ENCODE measurements at regions not wholly inside any gene's neighbourhood (a gene's known extent, or its start where the extent isn't known, plus 50 kb on each side); places are given as distances from the start of the nearest gene placed in this dataset.
"Not testable (repeated sequence)": the region's sequence is repeated elsewhere in the genome, so short reads cannot be mapped to it uniquely, and the experiment has no call there.

- no peak for DNase-seq
Observed at GRCh38 chr7:88610942-88611341, 148.6 kb upstream of the ZNF804B start.

GRCh38 chr7:88600695-88601094, 158.8 kb upstream of the ZNF804B start:
- DNase-seq, result no peak

DNA sequence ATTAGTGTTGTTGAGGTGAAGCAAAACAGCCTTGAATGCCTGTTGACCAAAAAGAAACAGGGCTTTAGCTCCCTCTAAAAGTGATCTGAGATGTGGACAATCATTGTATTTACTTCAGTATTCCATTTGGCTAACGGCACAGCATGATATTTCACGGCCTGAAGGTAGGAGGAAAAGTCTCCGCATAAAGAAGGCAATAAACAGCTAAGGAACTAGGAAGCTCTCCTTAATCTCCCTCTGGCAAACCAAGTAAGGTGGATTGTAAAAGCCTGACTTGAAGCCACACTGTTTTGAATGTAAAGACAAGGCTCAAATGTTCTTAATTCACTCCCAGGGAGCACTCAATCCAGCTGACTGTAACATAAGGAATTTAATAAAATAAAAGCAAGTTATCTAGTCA, 160.0 kb upstream of the ZNF804B start:
- no peak for DNase-seq

DNA sequence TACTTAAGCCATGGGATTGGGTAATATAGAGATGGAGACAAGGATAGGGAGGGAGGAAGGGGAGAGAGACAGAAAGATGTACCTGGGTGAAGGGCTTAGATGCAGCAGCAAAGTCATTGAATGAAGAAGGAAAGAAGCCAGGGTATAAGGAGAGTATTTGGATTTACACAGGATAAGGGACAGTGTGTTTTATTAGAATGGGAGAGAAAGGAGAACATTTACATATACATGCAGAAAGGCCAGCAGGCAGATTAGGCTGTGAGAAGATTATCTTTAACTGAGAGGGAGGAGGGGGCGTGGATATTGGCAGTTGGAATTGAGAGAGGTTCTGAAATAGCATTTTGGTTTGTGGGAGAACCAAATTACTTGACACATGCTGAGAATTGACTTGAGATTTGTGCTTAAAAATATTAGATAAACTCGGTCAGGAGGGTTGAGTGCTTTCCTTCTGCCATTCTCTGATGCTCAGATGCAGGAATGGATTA, 161.5 kb upstream of the ZNF804B start:
- no peak for DNase-seq

GRCh38 chr7:88590963-88591362, 168.5 kb upstream of the ZNF804B start:
- no peak for DNase-seq

DNA sequence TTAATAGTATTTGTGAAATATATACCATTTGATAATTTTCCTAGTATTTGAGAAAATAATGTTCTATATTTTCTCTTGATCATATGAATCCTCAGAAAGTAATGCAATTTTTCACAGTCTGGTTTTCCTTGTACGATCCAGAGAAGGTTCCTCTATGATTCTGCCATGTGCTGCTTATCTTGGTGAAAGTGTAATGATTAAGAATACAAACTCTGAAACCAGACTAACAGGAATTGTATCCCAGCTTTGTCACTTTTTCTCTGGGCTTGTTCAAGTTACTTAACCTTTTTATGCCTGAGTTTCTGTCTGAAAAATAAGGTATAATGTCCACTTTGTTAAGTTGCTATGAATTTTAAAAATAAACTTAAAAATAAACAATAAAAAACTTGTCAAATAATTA, 169.6 kb upstream of the ZNF804B start:
- DNase-seq, result no peak

GRCh38 chr7:88586890-88587289, 172.6 kb upstream of the ZNF804B start:
- no peak for DNase-seq

DNA sequence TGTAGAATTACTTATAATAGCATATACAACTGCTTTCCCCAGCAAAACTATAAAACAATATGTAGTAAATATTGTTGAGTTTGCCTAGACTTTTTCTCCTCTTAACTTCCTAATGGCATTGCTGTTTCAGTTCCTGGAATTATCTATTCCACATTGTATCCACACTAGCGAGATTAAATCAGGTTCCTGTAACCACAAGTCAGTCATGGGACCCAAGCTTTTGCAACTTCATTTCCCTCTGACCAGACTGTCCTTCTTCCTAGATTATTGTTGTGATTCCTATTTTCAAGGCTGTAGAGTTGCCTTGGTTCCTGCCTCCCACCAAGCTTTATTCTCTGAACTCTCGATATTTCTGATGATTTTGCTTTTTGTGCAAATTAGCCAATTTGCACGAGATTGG, 173.3 kb upstream of the ZNF804B start:
- DNase-seq, result no peak

DNA sequence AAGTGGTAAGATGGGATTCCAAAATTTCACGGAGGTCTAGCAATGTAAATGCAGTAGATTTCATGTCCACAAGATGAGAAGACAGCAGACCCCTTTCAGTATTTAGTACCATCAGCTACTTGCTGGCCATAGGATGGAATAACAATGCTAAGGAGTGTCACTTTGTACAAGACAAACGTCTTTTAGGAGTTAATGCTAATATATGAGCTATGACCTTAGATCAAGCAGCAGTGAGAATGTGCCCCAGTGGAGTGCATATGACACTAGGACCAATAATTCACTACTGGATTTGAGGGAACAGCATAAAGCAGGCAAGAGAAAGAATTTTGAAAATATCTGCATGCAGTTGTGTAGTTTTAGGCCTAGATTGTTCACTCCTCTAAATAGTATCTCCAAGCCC, 182.8 kb upstream of the ZNF804B start:
- DNase-seq, result no peak

DNA sequence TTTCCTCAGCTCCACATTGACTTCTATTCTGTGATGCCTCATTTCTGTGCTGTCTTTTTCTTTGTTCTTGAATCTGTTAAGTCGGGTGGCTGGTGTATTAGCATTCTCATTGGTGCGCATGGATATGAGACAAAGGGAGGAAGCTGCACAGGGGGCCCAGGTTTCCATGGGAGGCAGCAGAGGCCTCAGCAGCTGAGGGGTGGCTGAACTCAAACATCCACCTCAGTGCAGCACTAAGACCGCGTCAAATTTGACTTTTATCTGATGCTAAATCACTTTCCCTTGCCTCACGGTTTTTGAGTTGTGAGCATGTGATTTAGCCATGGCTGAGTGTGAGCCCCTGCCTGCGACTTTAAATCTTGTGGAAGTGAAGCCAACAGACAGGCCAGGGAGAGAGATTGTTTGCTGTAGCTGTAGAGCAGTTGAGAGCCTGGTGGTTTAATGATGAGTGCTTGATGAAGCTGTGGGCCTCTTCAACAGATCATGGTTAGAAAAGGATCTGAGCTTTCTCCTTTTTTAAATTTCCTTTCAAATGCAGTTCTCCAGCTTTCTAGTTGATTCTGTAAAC, 193.3 kb upstream of the ZNF804B start:
- DNase-seq, result no peak

GRCh38 chr7:88565401-88565800, 194.1 kb upstream of the ZNF804B start:
- no peak for DNase-seq

DNA sequence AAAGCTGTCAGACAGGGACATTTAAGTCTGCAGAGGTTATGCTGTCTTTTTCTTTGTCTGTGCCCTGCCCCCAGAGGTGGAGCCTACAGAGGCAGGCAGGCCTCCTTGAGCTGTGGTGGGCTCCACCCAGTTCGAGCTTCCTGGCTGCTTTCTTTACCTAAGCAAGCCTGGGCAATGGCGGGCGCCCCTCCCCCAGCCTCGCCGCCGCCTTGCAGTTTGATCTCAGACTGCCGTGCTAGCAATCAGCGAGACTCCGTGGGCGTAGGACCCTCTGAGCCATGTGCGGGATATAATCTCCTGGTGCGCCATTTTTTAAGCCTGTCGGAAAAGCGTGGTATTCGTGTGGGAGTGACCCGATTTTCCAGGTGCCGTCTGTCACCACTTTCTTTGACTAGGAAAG, 203.1 kb upstream of the ZNF804B start:
- not testable (repeated sequence) for DNase-seq

- DNase-seq, result not testable (repeated sequence)
Observed at GRCh38 chr7:88554847-88555246, 204.7 kb upstream of the ZNF804B start.

- DNase-seq, result no peak
Observed at GRCh38 chr7:88548399-88548798, 211.1 kb upstream of the ZNF804B start.

- no peak for DNase-seq
Observed at GRCh38 chr7:88546808-88547207, 212.7 kb upstream of the ZNF804B start.

GRCh38 chr7:88545663-88546062, 213.8 kb upstream of the ZNF804B start:
- DNase-seq, result no peak

DNA sequence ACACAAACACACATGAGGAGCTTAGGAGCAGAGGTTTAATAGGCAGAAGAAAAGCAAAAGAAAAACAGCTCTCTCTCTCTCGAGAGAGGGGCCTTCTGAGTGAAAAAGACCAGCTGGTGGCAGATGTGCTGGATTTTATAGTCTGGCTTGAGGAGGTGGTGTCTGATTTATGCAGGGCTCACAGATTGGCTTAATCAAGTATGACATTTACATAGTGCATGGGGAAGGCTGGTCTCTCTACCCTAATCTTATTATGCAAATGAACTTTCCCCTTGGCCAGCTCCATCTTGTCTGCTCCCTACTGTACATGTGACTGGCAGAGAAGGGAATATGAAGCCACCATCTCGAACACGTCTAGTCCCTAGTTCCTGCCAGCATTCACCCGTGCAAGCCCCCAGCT, 219.5 kb upstream of the ZNF804B start:
- DNase-seq, result no peak

- DNase-seq, result no peak
Observed at GRCh38 chr7:88539518-88539917, 220.0 kb upstream of the ZNF804B start.

DNA sequence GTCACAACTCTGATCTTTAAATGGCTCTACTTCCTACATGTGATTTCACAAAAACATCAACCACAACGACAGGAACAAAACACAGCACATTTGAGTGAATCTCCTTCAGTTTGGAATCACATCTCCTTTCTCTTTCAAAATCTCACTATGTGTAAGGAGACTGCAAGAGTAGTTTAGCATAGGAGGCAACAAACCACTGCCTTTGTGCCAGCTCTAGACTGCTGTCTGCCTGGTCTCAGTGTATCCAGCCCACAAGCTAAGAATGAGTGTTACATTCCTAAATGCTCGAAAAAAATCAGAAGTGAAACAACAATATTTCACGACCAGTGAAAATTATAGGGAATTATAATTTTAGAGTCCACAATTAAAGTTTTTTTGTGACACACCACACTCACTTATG, 217.0 kb upstream of the STEAP4 start:
- no peak for DNase-seq

DNA sequence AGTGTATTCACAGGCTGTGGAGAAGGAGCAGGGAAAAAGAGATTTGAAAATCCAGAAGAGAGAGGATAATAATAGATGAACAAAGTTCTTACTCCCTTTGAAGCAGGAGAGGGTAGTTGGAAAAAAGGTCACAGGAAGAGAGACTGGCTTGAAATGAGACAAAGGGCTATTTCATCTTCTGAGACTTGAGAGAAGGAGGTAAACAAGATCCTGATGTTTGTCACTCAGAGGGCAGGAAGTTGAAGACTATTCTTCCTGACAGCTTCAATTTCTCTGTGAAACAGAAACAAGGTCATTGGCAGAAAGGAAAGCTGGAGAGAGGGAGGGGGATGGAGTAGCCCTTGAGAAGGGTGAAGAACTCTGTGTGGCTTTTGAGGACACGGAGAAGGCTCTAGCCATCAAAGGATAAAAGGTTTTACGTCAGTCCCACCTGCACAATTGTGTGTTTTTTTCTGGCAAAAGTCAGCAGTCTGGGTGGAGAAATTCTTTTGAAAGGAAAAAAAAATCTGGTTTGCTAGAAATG, 216.1 kb upstream of the STEAP4 start:
- DNase-seq, result no peak

GRCh38 chr7:88516429-88516828, 209.7 kb upstream of the STEAP4 start:
- no peak for DNase-seq

GRCh38 chr7:88515301-88515700, 208.6 kb upstream of the STEAP4 start:
- no peak for DNase-seq

DNA sequence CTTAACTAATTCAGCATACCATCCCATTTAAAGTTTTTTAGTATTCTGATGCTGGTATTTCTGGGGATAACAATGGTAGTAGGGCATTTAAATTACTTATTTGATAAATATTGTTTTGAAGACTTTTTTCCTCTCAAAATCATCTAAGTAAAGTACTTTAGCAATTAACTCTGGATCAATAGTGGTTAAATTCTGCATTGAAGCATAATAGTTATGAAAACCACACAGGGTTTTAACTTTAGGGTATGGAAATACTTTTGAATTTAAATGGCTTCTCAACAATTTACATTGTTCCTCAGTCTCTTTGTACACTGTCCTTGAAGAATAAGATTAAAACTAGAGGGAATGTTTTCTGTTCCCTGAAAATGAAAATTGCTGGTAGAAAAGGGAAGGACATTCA, 202.6 kb upstream of the STEAP4 start:
- no peak for DNase-seq

DNA sequence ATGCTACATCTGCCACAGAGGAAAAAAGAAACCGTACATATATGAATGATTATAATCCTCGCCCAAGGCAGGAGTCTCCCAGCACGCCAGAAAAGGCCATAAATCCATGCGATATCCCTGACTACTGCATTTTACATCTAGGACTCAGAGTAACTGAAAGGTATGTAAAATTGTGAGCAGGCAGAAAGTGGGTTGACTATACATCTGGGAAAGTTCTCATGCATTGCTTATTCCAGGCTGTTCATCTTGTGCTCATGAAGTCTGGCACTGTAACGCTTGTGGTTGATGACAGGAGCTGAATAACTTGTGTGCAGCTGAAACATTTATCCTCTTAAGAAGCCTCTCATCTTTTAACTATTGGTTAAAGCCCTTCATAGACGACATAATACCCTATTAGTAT, 193.4 kb upstream of the STEAP4 start:
- no peak for DNase-seq

All from NCI-H1436 (cell line).